Islet precursor cell (in vitro differentiated cells): ENCODE measurements at regions not wholly inside any gene's neighbourhood (a gene's known extent, or its start where the extent isn't known, plus 50 kb on each side); places are given as distances from the start of the nearest gene placed in this dataset.
A peak's percentile ranks its signal among the peaks of the same experiment; 100 is the strongest.

ENCODE experiments used
- DNase-seq: peaks from one replicate; pipeline ENCODE4 v3.0.0-alpha.2; 2018

GRCh38 chr11:120061036-120061760, 76.7 kb downstream of the TRIM29 start:
- peak; percentile 94 for DNase-seq

GRCh38 chr11:120060512-120060911, 77.4 kb downstream of the TRIM29 start:
- no peak for DNase-seq

- peak; percentile 11 for DNase-seq
These were observed 79.0 kb downstream of the TRIM29 start for GRCh38 chr11:120058931-120059330.

GRCh38 chr11:120057595-120058581, 80.0 kb downstream of the TRIM29 start:
- peak; percentile 99 for DNase-seq

GRCh38 chr11:120057028-120057330, 80.9 kb downstream of the TRIM29 start:
- peak; percentile 74 for DNase-seq

- DNase-seq = peak; percentile 49
These were observed 81.4 kb downstream of the TRIM29 start for GRCh38 chr11:120056301-120057027.

- peak; percentile 76 for DNase-seq
These were observed 82.3 kb downstream of the TRIM29 start for GRCh38 chr11:120055646-120056045.

GRCh38 chr11:120054753-120055045, 83.2 kb downstream of the TRIM29 start:
- DNase-seq = peak; percentile 11

GRCh38 chr11:120054016-120054752, 83.7 kb downstream of the TRIM29 start:
- peak; percentile 32 for DNase-seq

- DNase-seq = peak; percentile 15
These were observed 85.6 kb downstream of the TRIM29 start for GRCh38 chr11:120052196-120052775.

GRCh38 chr11:120044011-120044675, 93.8 kb downstream of the TRIM29 start:
- no peak for DNase-seq

GRCh38 chr11:120043328-120043945, 94.5 kb downstream of the TRIM29 start:
- peak; percentile 24 for DNase-seq

GRCh38 chr11:120041625-120042024, 96.3 kb downstream of the TRIM29 start:
- DNase-seq = no peak

GRCh38 chr11:120040151-120040840, 97.6 kb downstream of the TRIM29 start:
- peak; percentile 28 for DNase-seq

- peak; percentile 25 for DNase-seq
These were observed 98.9 kb downstream of the TRIM29 start for GRCh38 chr11:120039039-120039438.

- DNase-seq = peak; percentile 24
These were observed 100.8 kb downstream of the TRIM29 start for GRCh38 chr11:120037111-120037510.

- DNase-seq = peak; percentile 33
These were observed 102.2 kb downstream of the TRIM29 start for GRCh38 chr11:120035756-120036155.

GRCh38 chr11:120034881-120035630, 102.9 kb downstream of the TRIM29 start:
- DNase-seq = peak; percentile 45

GRCh38 chr11:120034176-120034875, 103.6 kb downstream of the TRIM29 start:
- DNase-seq = peak; percentile 32
